HEK293T (cell line): ENCODE measurements at regions not wholly inside any gene's neighbourhood (a gene's known extent, or its start where the extent isn't known, plus 50 kb on each side); places are given as distances from the start of the nearest gene placed in this dataset.

Experiments
- CTCF ChIA-PET: fragments of 350-600 bp; formaldehyde crosslinking; extraction: SDS; loops from one replicate; lab custom pipeline; 2021; ENCODE audit warnings: antibody characterized with exemption, inconsistent platforms; lab: Yijun Ruan, JAX
- POLR2A ChIA-PET: fragments of 350-600 bp; formaldehyde crosslinking; extraction: SDS; loops from one replicate; lab custom pipeline; 2020; ENCODE audit warnings: antibody characterized with exemption, inconsistent platforms; lab: Yijun Ruan, JAX
- DNase-seq: peaks from one replicate; pipeline ENCODE4 v3.0.0; 2012; ENCODE audit warnings: mixed read lengths; ENCODE audit errors: extremely low spot score
- ARNT ChIP-seq: fragments of 450-650 bp; IDR thresholded peaks from 2 replicates; pipeline ENCODE4 v1.6.1; 2017; ENCODE audit warnings: mild to moderate bottlenecking
- BHLHE40 ChIP-seq: fragments of 450-650 bp; IDR thresholded peaks from 2 replicates; pipeline ENCODE4 v1.6.1; 2016; ENCODE audit warnings: mild to moderate bottlenecking, moderate library complexity, borderline replicate concordance
- CTBP1 ChIP-seq: fragments of 450-650 bp; IDR thresholded peaks from 2 replicates; pipeline ENCODE4 v1.6.1; 2016; ENCODE audit warnings: borderline replicate concordance
- ELF4 ChIP-seq: fragments of 450-650 bp; IDR thresholded peaks from 2 replicates; pipeline ENCODE4 v1.6.1; 2017; ENCODE audit warnings: antibody characterized with exemption
- FOXA1 ChIP-seq: fragments of 450-650 bp; IDR thresholded peaks from 2 replicates; pipeline ENCODE4 v1.6.1; 2016; ENCODE audit warnings: mild to moderate bottlenecking
- FOXK2 ChIP-seq: fragments of 450-650 bp; IDR thresholded peaks from 2 replicates; pipeline ENCODE4 v1.6.1; 2016; ENCODE audit warnings: mild to moderate bottlenecking
- FOXM1 ChIP-seq: fragments of 450-650 bp; IDR thresholded peaks from 2 replicates; pipeline ENCODE4 v1.6.1; 2017; ENCODE audit warnings: mild to moderate bottlenecking, borderline replicate concordance
- HDGF ChIP-seq: fragments of 450-650 bp; IDR thresholded peaks from 2 replicates; pipeline ENCODE4 v1.6.1; 2017; ENCODE audit warnings: antibody characterized with exemption, borderline replicate concordance
- L3MBTL2 ChIP-seq: fragments of 450-650 bp; conservative IDR thresholded peaks from 2 replicates; pipeline ENCODE4 v1.6.1; 2016; ENCODE audit warnings: mild to moderate bottlenecking
- LEF1 ChIP-seq: fragments of 450-650 bp; IDR thresholded peaks from 2 replicates; pipeline ENCODE4 v1.6.1; 2017; ENCODE audit warnings: mild to moderate bottlenecking, borderline replicate concordance
- NFRKB ChIP-seq: fragments of 450-650 bp; IDR thresholded peaks from 2 replicates; pipeline ENCODE4 v1.6.1; 2016; ENCODE audit warnings: mild to moderate bottlenecking, moderate library complexity
- PKNOX1 ChIP-seq: fragments of 450-650 bp; IDR thresholded peaks from 2 replicates; pipeline ENCODE4 v1.6.1; 2016
- SP1 ChIP-seq: fragments of 450-650 bp; IDR thresholded peaks from 2 replicates; pipeline ENCODE4 v1.6.1; 2017
- SUZ12 ChIP-seq: fragments of 450-650 bp; IDR thresholded peaks from 2 replicates; pipeline ENCODE4 v1.6.1; 2016; ENCODE audit warnings: mild to moderate bottlenecking
- TARDBP ChIP-seq: fragments of 450-650 bp; IDR thresholded peaks from 2 replicates; pipeline ENCODE4 v1.6.1; 2016
- ZNF384 ChIP-seq: fragments of 450-650 bp; IDR thresholded peaks from 2 replicates; pipeline ENCODE4 v1.6.1; 2016

- DNase-seq: no peak
- ChIA-PET CTCF (interaction anchor here (0.6 to 1.0 kb wide), 2 partner anchors 9 to 21 kb away, joined by 3 read pairs; no protein-coding TSS in a partner anchor), POLR2A (interaction anchor here (0.7 kb wide), 1 partner anchor 151 kb away, joined by 3 read pairs; no protein-coding TSS in a partner anchor)
- TF ChIP-seq LEF1 (no peak), FOXM1 (no peak), NFRKB (no peak), FOXK2 (no peak), SUZ12 (no peak)
Observed at GRCh38 chr6:137657351-137657911, 163.2 kb upstream of the OLIG3 start.

- POLR2A ChIA-PET: no interaction called here
- no peak for DNase-seq
- CTCF ChIA-PET: interaction anchor here (1.0 kb wide), 1 partner anchor 8 kb away, joined by 3 read pairs; no protein-coding TSS in a partner anchor
- TF ChIP-seq LEF1 (no peak), TARDBP (no peak), PKNOX1 (no peak), SUZ12 (no peak), ELF4 (no peak), ARNT (no peak), CTBP1 (no peak), BHLHE40 (no peak), ZNF384 (no peak), NFRKB (no peak), L3MBTL2 (no peak), FOXK2 (no peak), FOXA1 (no peak), HDGF (no peak), SP1 (no peak), FOXM1 (no peak)
Observed at GRCh38 chr6:137658287-137658686, 164.1 kb upstream of the OLIG3 start.

GRCh38 chr6:137659871-137660270 lies 165.7 kb upstream of the OLIG3 start:
- CTCF ChIA-PET: no interaction called here
- POLR2A ChIA-PET: no interaction called here
- DNase-seq: no peak
- TF ChIP-seq TARDBP (no peak), PKNOX1 (no peak), BHLHE40 (no peak), CTBP1 (no peak), ARNT (no peak), ZNF384 (no peak), NFRKB (no peak), SUZ12 (no peak)

GRCh38 chr6:137660296-137660731 lies 166.1 kb upstream of the OLIG3 start:
- ChIA-PET CTCF (no interaction called here), POLR2A (no interaction called here)
- TF ChIP-seq SUZ12: no peak
- no peak for TF ChIP-seq PKNOX1
- no peak for TF ChIP-seq CTBP1
- no peak for DNase-seq

GRCh38 chr6:137661601-137662000 lies 167.4 kb upstream of the OLIG3 start:
- TF ChIP-seq CTBP1 (no peak), L3MBTL2 (no peak), FOXK2 (no peak), ELF4 (no peak), SP1 (no peak), FOXM1 (no peak), LEF1 (no peak), ARNT (no peak), ZNF384 (no peak), PKNOX1 (no peak), TARDBP (no peak), HDGF (no peak), NFRKB (no peak), BHLHE40 (no peak), FOXA1 (no peak), SUZ12 (no peak)
- no peak for DNase-seq
- POLR2A ChIA-PET: no interaction called here
- CTCF ChIA-PET: interaction anchor here (0.8 to 1.4 kb wide), 2 partner anchors 37 to 138 kb away, joined by 3 to 4 read pairs; no protein-coding TSS in a partner anchor

GRCh38 chr6:137664183-137664582 lies 170.0 kb upstream of the OLIG3 start:
- ChIA-PET POLR2A (no interaction called here), CTCF (interaction anchor here (0.7 kb wide), 1 partner anchor 15 kb away, joined by 3 read pairs; no protein-coding TSS in a partner anchor)
- DNase-seq: no peak
- TF ChIP-seq BHLHE40 (no peak), TARDBP (no peak), HDGF (no peak)
